MM.1S (cell line): ENCODE measurements at regions not wholly inside any gene's neighbourhood (a gene's known extent, or its start where the extent isn't known, plus 50 kb on each side); places are given as distances from the start of the nearest gene placed in this dataset.

Experiments used
- DNase-seq: peaks from one replicate; pipeline ENCODE4 v3.0.0-alpha.2; 2015
- H2AFZ ChIP-seq: fragments of 300-600 bp; sonication (generic); 2 replicates; pipeline ENCODE4 v1.6.0; 2016; ENCODE audit warnings: antibody characterized with exemption, low read length
- H3F3A ChIP-seq: fragments of 300-600 bp; sonication (generic); 2 replicates; pipeline ENCODE4 v1.6.1; 2016; ENCODE audit warnings: mild to moderate bottlenecking, antibody characterized with exemption, low read length, moderate library complexity, mixed read lengths; ENCODE audit not compliant: insufficient read depth
- H3K27ac ChIP-seq: fragments of 300-600 bp; sonication (generic); 2 replicates; pipeline ENCODE4 v1.5.1; 2016; ENCODE audit warnings: mild to moderate bottlenecking, low read length
- H3K27me3 ChIP-seq: fragments of 300-600 bp; sonication (generic); replicated peaks from 2 replicates; pipeline ENCODE4 v1.6.0; 2016; ENCODE audit warnings: low read length; ENCODE audit not compliant: insufficient read depth
- H3K36me3 ChIP-seq: fragments of 300-600 bp; sonication (generic); replicated peaks from 2 replicates; pipeline ENCODE4 v1.6.1; 2016; ENCODE audit warnings: mild to moderate bottlenecking, low read length, mixed read lengths; ENCODE audit not compliant: insufficient read depth
- H3K4me1 ChIP-seq: fragments of 300-600 bp; sonication (generic); 2 replicates; pipeline ENCODE4 v1.6.1; 2016; ENCODE audit warnings: low read length, mixed read lengths
- H3K4me2 ChIP-seq: fragments of 300-600 bp; sonication (generic); 2 replicates; pipeline ENCODE4 v1.6.0; 2016; ENCODE audit warnings: low read depth, low read length
- H3K4me3 ChIP-seq: fragments of 300-600 bp; sonication (generic); 2 replicates; pipeline ENCODE4 v1.5.1; 2016; ENCODE audit warnings: low read length, mixed read lengths
- H3K79me2 ChIP-seq: fragments of 300-600 bp; sonication (generic); 2 replicates; pipeline ENCODE4 v1.6.1; 2016; ENCODE audit warnings: mixed run types, low read length, mixed read lengths
- H3K9ac ChIP-seq: fragments of 300-600 bp; sonication (generic); 2 replicates; pipeline ENCODE4 v1.6.1; 2016; ENCODE audit warnings: low read length, mixed read lengths
- H3K9me2 ChIP-seq: fragments of 300-600 bp; sonication (generic); replicated peaks from 2 replicates; pipeline ENCODE4 v1.6.1; 2016; ENCODE audit warnings: mild to moderate bottlenecking, low read length, mixed read lengths; ENCODE audit not compliant: insufficient read depth
- H3K9me3 ChIP-seq: fragments of 300-600 bp; sonication (generic); replicated peaks from 2 replicates; pipeline ENCODE4 v1.6.1; 2016; ENCODE audit warnings: mild to moderate bottlenecking, low read length, mixed read lengths; ENCODE audit not compliant: insufficient read depth
- H4K20me1 ChIP-seq: fragments of 300-600 bp; sonication (generic); 2 replicates; pipeline ENCODE4 v1.6.1; 2016; ENCODE audit warnings: mild to moderate bottlenecking, low read length, moderate library complexity, mixed read lengths; ENCODE audit not compliant: insufficient read depth
- EZH2 ChIP-seq: fragments of 300-600 bp; sonication (generic); optimal IDR thresholded peaks from 2 replicates; pipeline ENCODE3; 2017; ENCODE audit warnings: low read depth, mild to moderate bottlenecking, antibody characterized with exemption, low read length, mixed read lengths
- EZH2phosphoT487 ChIP-seq: fragments of 300-600 bp; sonication (generic); IDR thresholded peaks from 2 replicates; pipeline ENCODE4 v1.6.1; 2018; ENCODE audit warnings: antibody characterized with exemption, low read length
- TF ChIP-seq, protein P1 (sequence below): fragments of 300-600 bp; sonication (generic); IDR thresholded peaks from 2 replicates; pipeline ENCODE4 v1.5.1; 2016; ENCODE audit warnings: antibody characterized with exemption, low read length, mixed read lengths

DNA sequence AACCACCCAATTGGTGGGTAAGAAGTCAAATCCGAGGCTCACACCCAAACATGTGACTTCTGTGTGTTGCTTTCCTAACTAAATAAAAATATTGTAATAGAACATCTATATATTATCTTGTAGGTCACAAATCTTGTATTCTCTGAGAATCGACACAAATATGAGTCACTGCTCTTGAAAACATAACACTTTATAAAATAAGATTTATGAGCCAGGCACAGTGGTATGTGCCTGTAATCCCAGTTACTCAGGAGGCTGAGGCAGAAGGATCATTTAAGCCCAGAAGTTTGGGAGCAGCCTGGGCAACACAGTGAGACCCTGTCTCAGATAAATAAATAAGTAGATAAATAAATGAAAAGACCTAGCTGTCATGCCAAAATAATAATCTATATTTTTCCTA lies 624.1 kb downstream of the ANXA1 start:
- Histone ChIP-seq H3K9ac (no peak overlapping the region), H3K9me2 (no peaks in the 10 kb centered on the region), H3K79me2 (no peaks in the 10 kb centered on the region), H3K27ac (no peak overlapping the region), H3K27me3 (no peaks in the 10 kb centered on the region), H4K20me1 (no peaks in the 10 kb centered on the region; the same call in 1 of the 2 replicates), H3K4me2 (no peak overlapping the region), H2AFZ (no peak overlapping the region), H3K4me1 (no peaks in the 10 kb centered on the region), H3K4me3 (no peak overlapping the region), H3K36me3 (no peaks in the 10 kb centered on the region), H3K9me3 (no peaks in the 10 kb centered on the region), H3F3A (no peaks in the 10 kb centered on the region)
- no peak for DNase-seq
- TF ChIP-seq, protein P1, sequence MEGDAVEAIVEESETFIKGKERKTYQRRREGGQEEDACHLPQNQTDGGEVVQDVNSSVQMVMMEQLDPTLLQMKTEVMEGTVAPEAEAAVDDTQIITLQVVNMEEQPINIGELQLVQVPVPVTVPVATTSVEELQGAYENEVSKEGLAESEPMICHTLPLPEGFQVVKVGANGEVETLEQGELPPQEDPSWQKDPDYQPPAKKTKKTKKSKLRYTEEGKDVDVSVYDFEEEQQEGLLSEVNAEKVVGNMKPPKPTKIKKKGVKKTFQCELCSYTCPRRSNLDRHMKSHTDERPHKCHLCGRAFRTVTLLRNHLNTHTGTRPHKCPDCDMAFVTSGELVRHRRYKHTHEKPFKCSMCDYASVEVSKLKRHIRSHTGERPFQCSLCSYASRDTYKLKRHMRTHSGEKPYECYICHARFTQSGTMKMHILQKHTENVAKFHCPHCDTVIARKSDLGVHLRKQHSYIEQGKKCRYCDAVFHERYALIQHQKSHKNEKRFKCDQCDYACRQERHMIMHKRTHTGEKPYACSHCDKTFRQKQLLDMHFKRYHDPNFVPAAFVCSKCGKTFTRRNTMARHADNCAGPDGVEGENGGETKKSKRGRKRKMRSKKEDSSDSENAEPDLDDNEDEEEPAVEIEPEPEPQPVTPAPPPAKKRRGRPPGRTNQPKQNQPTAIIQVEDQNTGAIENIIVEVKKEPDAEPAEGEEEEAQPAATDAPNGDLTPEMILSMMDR: no peak
- TF ChIP-seq EZH2phosphoT487: no peak
- TF ChIP-seq EZH2: no peak

DNA sequence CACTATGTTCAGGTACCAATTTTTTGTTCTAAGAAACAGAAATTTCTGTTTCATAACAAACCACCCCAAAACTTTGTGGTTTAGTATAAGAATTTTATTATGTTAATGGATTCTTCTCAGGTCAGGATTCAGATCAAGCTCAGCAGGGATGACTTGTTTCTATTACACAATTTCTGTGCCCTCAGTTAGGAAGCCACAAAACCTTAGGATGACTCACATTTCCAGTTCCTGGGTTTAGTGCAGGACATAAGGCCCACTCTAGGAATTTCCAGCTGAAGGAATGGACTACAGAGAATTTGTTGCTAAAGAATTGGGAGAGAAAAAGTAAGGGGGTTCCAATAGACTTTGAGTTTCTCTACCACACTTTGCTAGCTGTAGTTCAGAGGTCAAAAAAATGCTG lies 629.3 kb downstream of the ANXA1 start:
- no peak overlapping the region for H3K4me3 ChIP-seq
- no peak overlapping the region for H2AFZ ChIP-seq

DNA sequence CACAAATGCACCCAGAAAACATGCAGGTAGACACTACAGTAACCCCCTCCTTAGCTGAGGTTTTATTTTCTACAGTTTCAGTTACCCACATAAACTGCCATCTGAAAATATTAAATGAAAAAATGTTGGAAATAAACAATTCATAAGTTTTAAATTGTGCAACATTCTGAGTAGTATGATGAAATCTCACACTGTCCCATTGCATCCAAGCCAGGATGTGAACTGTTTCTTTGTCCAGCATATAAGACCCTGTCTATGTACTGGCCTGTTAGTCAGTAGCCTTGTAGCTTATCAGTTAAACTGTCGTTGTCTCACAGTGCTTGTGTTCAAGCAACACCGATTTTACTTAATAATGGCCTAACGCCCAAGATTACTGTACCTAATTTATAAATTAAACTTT lies 630.5 kb downstream of the ANXA1 start:
- no peaks in the 10 kb centered on the region for H4K20me1 ChIP-seq
- no peak overlapping the region for H3K4me2 ChIP-seq
- no peaks in the 10 kb centered on the region for H3K9me2 ChIP-seq
- no peak for DNase-seq
- no peak overlapping the region for H3K9ac ChIP-seq
- H3K4me3 ChIP-seq: no peak overlapping the region
- TF ChIP-seq, protein P1: no peak
- TF ChIP-seq EZH2phosphoT487: no peak
- no peak for TF ChIP-seq EZH2
- no peaks in the 10 kb centered on the region for H3K27me3 ChIP-seq
- H3K36me3 ChIP-seq: no peaks in the 10 kb centered on the region
- H3K4me1 ChIP-seq: no peaks in the 10 kb centered on the region
- H3K79me2 ChIP-seq: no peaks in the 10 kb centered on the region
- H3K27ac ChIP-seq: no peak overlapping the region
- H3K9me3 ChIP-seq: no peaks in the 10 kb centered on the region
- no peak overlapping the region for H2AFZ ChIP-seq
- H3F3A ChIP-seq: no peaks in the 10 kb centered on the region

More for the DNA sequence above, 629.3 kb downstream of the ANXA1 start:
- no peaks in the 10 kb centered on the region for H3K27me3 ChIP-seq
- H3F3A ChIP-seq: no peaks in the 10 kb centered on the region
- TF ChIP-seq, protein P1: no peak
- TF ChIP-seq EZH2: no peak
- no peak for DNase-seq
- no peaks in the 10 kb centered on the region for H3K4me1 ChIP-seq
- no peaks in the 10 kb centered on the region for H3K9me2 ChIP-seq
- no peaks in the 10 kb centered on the region for H3K36me3 ChIP-seq
- no peaks in the 10 kb centered on the region for H3K9me3 ChIP-seq
- H3K27ac ChIP-seq: no peak overlapping the region
- no peak overlapping the region for H3K9ac ChIP-seq
- no peak overlapping the region for H3K4me2 ChIP-seq
- H4K20me1 ChIP-seq: no peaks in the 10 kb centered on the region; the same call in 1 of the 2 replicates
- no peaks in the 10 kb centered on the region for H3K79me2 ChIP-seq
